IMR-90 (cell line): ENCODE measurements at regions not wholly inside any gene's neighbourhood (a gene's known extent, or its start where the extent isn't known, plus 50 kb on each side); places are given as distances from the start of the nearest gene placed in this dataset.

Experiments used
- ATAC-seq: fragments of 200-7000 bp; cut with Tn5 transposase; 2 replicates; pipeline ENCODE4 v1.9.1; 2020; ENCODE audit warnings: low read depth, mild to moderate bottlenecking, moderate library complexity
- BruUV-seq: library from RNA; stranded (reverse); fragments of 400-500 nt; replicated peaks from 2 replicates; lab custom pipeline; 2021; lab: Mats Ljungman, UMichigan
- CTCF ChIA-PET: fragments of 300-600 bp; formaldehyde crosslinking; extraction: SDS; loops from one replicate; lab custom pipeline; 2021; ENCODE audit warnings: antibody characterized with exemption; lab: Yijun Ruan, JAX
- POLR2A ChIA-PET: fragments of 300-600 bp; sonication (Branson Sonifier 250); formaldehyde crosslinking; loops from one replicate; lab custom pipeline; 2022; ENCODE audit warnings: antibody characterized with exemption; ENCODE audit not compliant: unreplicated experiment; lab: Charles Lee
- DNase-seq: peaks from one replicate; pipeline ENCODE4 v3.0.0; 2013
- H2AFZ ChIP-seq: replicated peaks from 2 replicates; pipeline ENCODE3; 2013; ENCODE audit warnings: low read length, mild to moderate bottlenecking; ENCODE audit not compliant: poor library complexity
- H2AK5ac ChIP-seq: 2 replicates; pipeline ENCODE4 v1.6.1; 2013; ENCODE audit warnings: low read depth, low read length, inconsistent platforms
- H2AK9ac ChIP-seq: replicated peaks from 2 replicates; pipeline ENCODE3; 2013; ENCODE audit warnings: mild to moderate bottlenecking, low read depth, low read length, moderate library complexity; ENCODE audit not compliant: poor library complexity
- H2BK120ac ChIP-seq: 2 replicates; pipeline ENCODE4 v1.6.1; 2013; ENCODE audit warnings: low read depth, low read length, inconsistent platforms
- H2BK15ac ChIP-seq: 3 replicates; pipeline ENCODE4 v1.6.1; 2013; ENCODE audit warnings: low read depth, low read length, inconsistent platforms
- H2BK20ac ChIP-seq: 2 replicates; pipeline ENCODE4 v1.6.1; 2013; ENCODE audit warnings: low read depth, mild to moderate bottlenecking, inconsistent platforms, low read length, moderate library complexity
- H2BK5ac ChIP-seq: 2 replicates; pipeline ENCODE4 v1.6.1; 2013; ENCODE audit warnings: mild to moderate bottlenecking, low read depth, low read length, inconsistent platforms; ENCODE audit not compliant: poor library complexity, severe bottlenecking
- H3K14ac ChIP-seq: replicated peaks from 2 replicates; pipeline ENCODE4 v1.6.1; 2013; ENCODE audit warnings: low read depth, low read length, inconsistent platforms
- H3K18ac ChIP-seq: 2 replicates; pipeline ENCODE4 v1.6.1; 2013; ENCODE audit warnings: low read depth, low read length, control low read depth
- H3K23ac ChIP-seq: 2 replicates; pipeline ENCODE4 v1.6.1; 2013; ENCODE audit warnings: low read depth, low read length, inconsistent platforms
- H3K27ac ChIP-seq: 2 replicates; pipeline ENCODE4 v1.5.1; 2013; ENCODE audit warnings: mild to moderate bottlenecking, control low read depth, low read length; ENCODE audit not compliant: insufficient read depth
- H3K27me3 ChIP-seq: 2 replicates; pipeline ENCODE4 v1.6.1; 2013; ENCODE audit warnings: low read length; ENCODE audit not compliant: control insufficient read depth, insufficient read depth
- H3K36me3 ChIP-seq: 2 replicates; pipeline ENCODE4 v1.6.1; 2013; ENCODE audit warnings: low read length, mixed read lengths; ENCODE audit not compliant: control insufficient read depth, insufficient read depth
- H3K4ac ChIP-seq: 2 replicates; pipeline ENCODE4 v1.6.1; 2013; ENCODE audit warnings: low read depth, low read length, inconsistent platforms
- H3K4me1 ChIP-seq: 2 replicates; pipeline ENCODE4 v1.6.1; 2013; ENCODE audit warnings: low read length, mixed read lengths; ENCODE audit not compliant: control insufficient read depth, insufficient read depth
- H3K4me2 ChIP-seq: 2 replicates; pipeline ENCODE4 v1.6.1; 2013; ENCODE audit warnings: low read depth, mild to moderate bottlenecking, control low read depth, low read length, moderate library complexity
- H3K4me3 ChIP-seq: 2 replicates; pipeline ENCODE4 v1.5.1; 2013; ENCODE audit warnings: low read depth, mild to moderate bottlenecking, control low read depth, low read length, moderate library complexity; ENCODE audit not compliant: insufficient read depth
- H3K56ac ChIP-seq: 2 replicates; pipeline ENCODE4 v1.6.1; 2013; ENCODE audit warnings: low read length, inconsistent platforms; ENCODE audit not compliant: insufficient read depth; ENCODE audit errors: extremely low read depth
- H3K79me1 ChIP-seq, 2 experiments: 2 replicates each; pipeline ENCODE4 v1.6.1; 2013; ENCODE audit warnings: low read length in 2 of 2, inconsistent platforms in 1 of 2, low read depth in 1 of 2
- H3K9ac ChIP-seq: 2 replicates; pipeline ENCODE4 v1.6.1; 2013; ENCODE audit warnings: low read depth, low read length, control low read depth
- H3K9me1 ChIP-seq: 2 replicates; pipeline ENCODE4 v1.6.1; 2013; ENCODE audit warnings: low read length, inconsistent platforms; ENCODE audit not compliant: insufficient read depth
- H3K9me3 ChIP-seq: 2 replicates; pipeline ENCODE4 v1.6.1; 2013; ENCODE audit warnings: low read length; ENCODE audit not compliant: control insufficient read depth, insufficient read depth
- H4K20me1 ChIP-seq: 2 replicates; pipeline ENCODE4 v1.6.1; 2013; ENCODE audit warnings: low read length, inconsistent platforms; ENCODE audit not compliant: insufficient read depth
- H4K5ac ChIP-seq: 2 replicates; pipeline ENCODE4 v1.6.1; 2013; ENCODE audit warnings: mild to moderate bottlenecking, low read depth, low read length, control low read depth
- H4K8ac ChIP-seq, 2 experiments: 2 replicates each; pipeline ENCODE4 v1.6.1; 2013; ENCODE audit warnings: low read depth in 2 of 2, low read length in 2 of 2, control low read depth in 1 of 2, inconsistent platforms in 1 of 2
- H4K91ac ChIP-seq: 2 replicates; pipeline ENCODE4 v1.6.1; 2013; ENCODE audit warnings: low read depth, low read length, inconsistent platforms; ENCODE audit not compliant: insufficient read depth
- BHLHE40 ChIP-seq: fragments of 150-350 bp; IDR thresholded peaks from 2 replicates; pipeline ENCODE4 v1.6.1; 2016; ENCODE audit warnings: mild to moderate bottlenecking, low read depth, low read length
- CEBPB ChIP-seq: IDR thresholded peaks from 2 replicates; pipeline ENCODE4 v1.6.1; 2012; ENCODE audit warnings: low read depth, low read length, improper control_type of control experiment
- CHD1 ChIP-seq: IDR thresholded peaks from 2 replicates; pipeline ENCODE4 v1.6.1; 2012; ENCODE audit warnings: low read depth, low read length, improper control_type of control experiment
- CTCF ChIP-seq: conservative IDR thresholded peaks from 2 replicates; pipeline ENCODE4 v1.5.1; 2012; ENCODE audit warnings: mild to moderate bottlenecking, low read depth, low read length, improper control_type of control experiment
- ELK1 ChIP-seq: fragments of 150-350 bp; IDR thresholded peaks from 2 replicates; pipeline ENCODE4 v1.6.1; 2016; ENCODE audit warnings: low read depth, mild to moderate bottlenecking, low read length, moderate library complexity, borderline replicate concordance
- FOS ChIP-seq: fragments of 150-350 bp; IDR thresholded peaks from 2 replicates; pipeline ENCODE4 v1.6.1; 2016; ENCODE audit warnings: low read depth, low read length
- MAFK ChIP-seq: IDR thresholded peaks from 2 replicates; pipeline ENCODE4 v1.6.1; 2012; ENCODE audit warnings: low read depth, low read length, improper control_type of control experiment
- MAZ ChIP-seq: IDR thresholded peaks from 2 replicates; pipeline ENCODE4 v1.6.1; 2012; ENCODE audit warnings: low read depth, mild to moderate bottlenecking, low read length, improper control_type of control experiment, moderate library complexity, borderline replicate concordance
- MXI1 ChIP-seq: IDR thresholded peaks from 2 replicates; pipeline ENCODE4 v1.6.1; 2012; ENCODE audit warnings: low read depth, mild to moderate bottlenecking, low read length, moderate library complexity, borderline replicate concordance
- NFE2L2 ChIP-seq: fragments of 150-350 bp; IDR thresholded peaks from 2 replicates; pipeline ENCODE4 v1.6.1; 2016; ENCODE audit warnings: low read depth, mild to moderate bottlenecking, low read length
- POLR2A ChIP-seq: IDR thresholded peaks from 2 replicates; pipeline ENCODE4 v1.6.1; 2012; ENCODE audit warnings: mild to moderate bottlenecking, low read depth, low read length
- RAD21 ChIP-seq: IDR thresholded peaks from 2 replicates; pipeline ENCODE4 v1.6.1; 2012; ENCODE audit warnings: low read length, improper control_type of control experiment
- RCOR1 ChIP-seq: IDR thresholded peaks from 2 replicates; pipeline ENCODE4 v1.6.1; 2012; ENCODE audit warnings: mild to moderate bottlenecking, low read length, improper control_type of control experiment; ENCODE audit not compliant: insufficient replicate concordance
- RFX5 ChIP-seq: IDR thresholded peaks from 2 replicates; pipeline ENCODE4 v1.8.0; 2012; ENCODE audit warnings: low read depth, mild to moderate bottlenecking, low read length, moderate library complexity
- SMC3 ChIP-seq: fragments of 150-350 bp; IDR thresholded peaks from 2 replicates; pipeline ENCODE4 v1.6.1; 2016; ENCODE audit warnings: low read depth, mild to moderate bottlenecking, antibody characterized with exemption, low read length, moderate library complexity
- USF2 ChIP-seq: fragments of 150-350 bp; IDR thresholded peaks from 2 replicates; pipeline ENCODE4 v1.6.1; 2017; ENCODE audit warnings: mild to moderate bottlenecking, antibody characterized with exemption, low read length, low read depth
- WGBS, 2 experiments: methylation state at CpG; one replicate each; pipeline versions ENCODE4 v1.1.5 to v1.1.7; 2013; ENCODE audit warnings: missing lambda C conversion rate in 2 of 2; ENCODE audit not compliant: insufficient read length in 1 of 2; ENCODE audit errors: extremely low coverage in 2 of 2; 5-methylcytosine and 5-hydroxymethylcytosine counted together
- dilution Hi-C: fragments of 300-500 bp; cut with HindIII; formaldehyde crosslinking; loops from one replicate; pipeline ENCODE4 v1.14.3; 2018; ENCODE audit warnings: low sequenced_read_pairs; ENCODE audit not compliant: unreplicated experiment
- in situ Hi-C: fragments of 300-500 bp; cut with MboI; formaldehyde crosslinking; loops from 3 replicates; pipeline ENCODE4 v1.14.3; 2019; ENCODE audit warnings: low sequenced_read_pairs, inconsistent platforms, mixed read lengths
- intact Hi-C: fragments of 100-400 bp; cut with micrococcal nuclease; formaldehyde crosslinking; loops from 2 replicates; pipeline ENCODE4 v1.10.0; 2022

DNA sequence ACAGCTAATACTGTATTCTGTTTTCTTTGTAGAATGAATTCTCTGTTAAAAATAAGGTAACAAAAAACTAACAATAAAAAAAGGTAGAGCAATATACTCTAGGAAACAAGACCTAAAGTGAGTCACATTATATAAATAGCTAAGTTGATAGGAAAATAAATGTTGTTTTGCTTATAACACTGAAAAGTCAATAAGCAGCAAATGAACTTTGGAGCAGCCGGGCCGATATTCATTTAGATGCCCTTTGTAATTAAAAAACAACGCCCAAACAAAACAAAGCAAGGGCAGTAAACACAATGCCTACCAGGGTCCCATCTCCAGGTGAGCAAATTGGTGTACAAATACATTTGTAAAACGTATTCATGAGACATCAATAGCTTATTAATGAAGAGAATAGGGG is 227.6 kb upstream of the FOXN3 start:
- Histone ChIP-seq H2AK5ac (no peak overlapping the region), H3K27ac (no peak overlapping the region), H3K27me3 (no peaks in the 10 kb centered on the region), H2AK9ac (no peak overlapping the region), H3K56ac (no peak overlapping the region), H3K9ac (no peak overlapping the region), H3K4me1 (peaks cover 2% of the 10 kb centered on the region; the same call in 1 of the 2 replicates), H3K79me1 (no peaks in the 10 kb centered on the region), H2AFZ (no peak overlapping the region), H3K4ac (no peak overlapping the region), H2BK15ac (no peak overlapping the region), H2BK20ac (no peak overlapping the region), H3K36me3 (no peaks in the 10 kb centered on the region), H4K8ac (no peak overlapping the region), H4K20me1 (no peaks in the 10 kb centered on the region), H2BK120ac (no peak overlapping the region), H3K9me3 (no peaks in the 10 kb centered on the region), H4K5ac (no peak overlapping the region), H3K23ac (no peak overlapping the region), H3K4me3 (no peak overlapping the region), H3K14ac (no peak overlapping the region), H3K18ac (no peak overlapping the region), H2BK5ac (no peak overlapping the region), H4K91ac (no peak overlapping the region), H3K4me2 (no peak overlapping the region), H3K9me1 (no peaks in the 10 kb centered on the region)
- no CpG with 5 or more reads among the region's 4 CpGs for WGBS, 2 experiments
- CTCF ChIA-PET, result no interaction called here
- no peak for ATAC-seq
- dilution Hi-C loops (no loop called here), intact Hi-C loops (no loop called here), in situ Hi-C loops (no loop called here)
- TF ChIP-seq NFE2L2 (no peak), FOS (no peak), ELK1 (no peak), CEBPB (no peak), MAZ (no peak), RCOR1 (no peak), USF2 (no peak), MAFK (no peak), RAD21 (no peak), SMC3 (no peak), POLR2A (no peak), MXI1 (no peak), RFX5 (no peak), CHD1 (no peak), BHLHE40 (no peak), CTCF (no peak)
- BruUV-seq, result no TSS peak
- POLR2A ChIA-PET, result no interaction called here
- no peak for DNase-seq
